NT2/D1 (cell line): ENCODE measurements at regions not wholly inside any gene's neighbourhood (a gene's known extent, or its start where the extent isn't known, plus 50 kb on each side); places are given as distances from the start of the nearest gene placed in this dataset.

Experiments
- DNase-seq: peaks from one replicate; pipeline ENCODE4 v3.0.0-alpha.2; 2011; ENCODE audit warnings: low read depth, low spot score
- H3K27me3 ChIP-seq: 2 replicates; pipeline ENCODE4 v1.6.0; 2011; ENCODE audit warnings: mild to moderate bottlenecking; ENCODE audit not compliant: insufficient read length, insufficient read depth
- H3K36me3 ChIP-seq: 2 replicates; pipeline ENCODE4 v1.6.1; 2011; ENCODE audit warnings: mild to moderate bottlenecking, low read length, mixed read lengths; ENCODE audit not compliant: insufficient read depth, insufficient read length
- H3K4me1 ChIP-seq: 2 replicates; pipeline ENCODE4 v1.5.1; 2011; ENCODE audit not compliant: insufficient read depth, insufficient read length
- H3K4me3 ChIP-seq: 2 replicates; pipeline ENCODE4 v1.5.1; 2011; ENCODE audit warnings: low read depth; ENCODE audit not compliant: insufficient read length
- H3K9ac ChIP-seq: 2 replicates; pipeline ENCODE4 v1.6.0; 2011; ENCODE audit warnings: low read depth; ENCODE audit not compliant: insufficient read length
- H3K9me3 ChIP-seq: 2 replicates; pipeline ENCODE4 v1.5.1; 2011; ENCODE audit warnings: mild to moderate bottlenecking, low read length; ENCODE audit not compliant: insufficient read depth
- SUZ12 ChIP-seq: IDR thresholded peaks from 2 replicates; pipeline ENCODE4 v1.6.1; 2011; ENCODE audit not compliant: insufficient read length, insufficient read depth; ENCODE audit errors: extremely low read depth
- YY1 ChIP-seq: IDR thresholded peaks from 2 replicates; pipeline ENCODE4 v1.6.1; 2011; ENCODE audit not compliant: insufficient read length, insufficient read depth
- ZNF274 ChIP-seq: IDR thresholded peaks from 2 replicates; pipeline ENCODE4 v1.6.1; 2011; ENCODE audit warnings: mild to moderate bottlenecking, low read depth, low read length

DNA sequence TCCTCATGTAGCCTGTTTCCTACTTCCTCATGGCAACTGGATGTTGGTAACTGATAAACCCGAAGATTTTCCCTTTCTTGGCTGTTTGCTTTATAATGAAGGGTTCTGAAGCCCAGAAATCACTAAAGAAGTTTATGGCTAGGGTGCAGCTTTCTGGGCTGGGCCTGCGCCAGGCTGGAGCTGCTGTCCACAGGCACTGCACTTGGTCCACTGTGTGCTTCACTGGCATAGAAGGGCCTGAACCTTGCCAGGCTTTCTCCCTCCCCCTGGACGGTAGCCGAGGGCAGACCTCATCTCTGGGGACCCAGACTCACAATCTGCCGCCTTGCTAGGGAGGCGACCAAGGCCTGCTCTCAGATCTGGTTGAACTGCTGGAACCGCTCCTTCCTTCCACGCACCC, 133.3 kb upstream of the SPRED2 start:
- DNase-seq, result no peak
- Histone ChIP-seq H3K9ac (no peak overlapping the region), H3K9me3 (no peaks in the 10 kb centered on the region), H3K4me1 (no peaks in the 10 kb centered on the region), H3K4me3 (no peak overlapping the region), H3K27me3 (peaks cover 40% of the 10 kb centered on the region), H3K36me3 (no peaks in the 10 kb centered on the region)
- TF ChIP-seq YY1 (no peak), SUZ12 (no peak), ZNF274 (no peak)

DNA sequence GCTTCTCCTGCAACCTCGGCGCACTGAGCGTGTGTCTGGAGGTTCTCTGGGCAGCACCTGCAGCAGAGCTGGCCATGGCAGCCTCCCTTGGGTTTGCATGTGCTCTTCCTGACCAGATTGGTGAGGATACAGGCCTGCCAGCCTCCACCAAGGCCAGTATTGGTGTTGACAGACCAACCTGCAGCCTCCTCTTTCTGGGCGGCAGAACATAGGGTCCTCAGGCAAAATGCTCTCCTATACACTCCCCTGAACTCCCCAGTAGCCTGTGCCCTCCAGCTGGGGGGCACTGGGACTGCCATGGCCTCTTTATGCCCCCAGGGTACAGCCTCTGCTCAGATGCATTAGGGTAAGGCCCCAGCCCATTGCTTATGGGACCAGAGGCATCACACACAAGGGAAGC, 131.9 kb upstream of the SPRED2 start:
- no peaks in the 10 kb centered on the region for H3K9me3 ChIP-seq
- no peak overlapping the region for H3K9ac ChIP-seq
- peaks cover under 1% of the 10 kb centered on the region for H3K4me1 ChIP-seq
- H3K36me3 ChIP-seq, result no peaks in the 10 kb centered on the region
- no peak overlapping the region for H3K4me3 ChIP-seq
- no peak for DNase-seq
- TF ChIP-seq SUZ12 (no peak), YY1 (no peak), ZNF274 (no peak)
- H3K27me3 ChIP-seq, result peaks cover 40% of the 10 kb centered on the region

GRCh38 chr2:65562890-65563289, 130.5 kb upstream of the SPRED2 start:
- TF ChIP-seq SUZ12 (no peak), YY1 (no peak), ZNF274 (no peak)
- peaks cover 43% of the 10 kb centered on the region for H3K27me3 ChIP-seq
- no peak overlapping the region for H3K9ac ChIP-seq
- H3K9me3 ChIP-seq, result no peaks in the 10 kb centered on the region
- H3K4me1 ChIP-seq, result peaks cover 2% of the 10 kb centered on the region
- no peak for DNase-seq
- H3K36me3 ChIP-seq, result no peaks in the 10 kb centered on the region
- no peak overlapping the region for H3K4me3 ChIP-seq

DNA sequence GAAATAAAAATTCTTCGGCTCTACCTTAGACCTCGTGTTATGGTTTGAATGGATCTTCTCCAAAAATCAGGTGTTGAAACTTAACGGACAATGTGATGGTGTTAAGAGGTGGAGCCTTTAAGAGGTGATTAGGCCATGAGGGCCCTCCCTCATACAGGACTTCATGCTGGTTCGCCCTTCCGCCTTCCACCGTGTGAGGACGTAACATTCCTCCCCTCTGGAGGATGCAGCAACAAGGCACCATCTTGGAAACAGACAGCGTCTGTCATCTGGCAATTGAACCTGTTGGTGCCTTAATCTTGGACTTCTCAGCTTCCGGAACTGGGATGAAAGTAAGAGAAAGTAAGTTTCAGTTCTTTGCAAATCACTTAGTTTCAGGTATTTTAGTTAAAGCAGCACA, 126.3 kb upstream of the SPRED2 start:
- H3K9ac ChIP-seq, result no peak overlapping the region
- H3K4me1 ChIP-seq, result peaks cover 2% of the 10 kb centered on the region
- no peaks in the 10 kb centered on the region for H3K9me3 ChIP-seq
- no peak for DNase-seq
- no peak overlapping the region for H3K4me3 ChIP-seq
- H3K36me3 ChIP-seq, result no peaks in the 10 kb centered on the region
- peaks cover 61% of the 10 kb centered on the region for H3K27me3 ChIP-seq
- TF ChIP-seq YY1, result no peak
- no peak for TF ChIP-seq SUZ12
- TF ChIP-seq ZNF274, result no peak

- peaks cover 60% of the 10 kb centered on the region for H3K27me3 ChIP-seq
- TF ChIP-seq ZNF274 (no peak), YY1 (no peak), SUZ12 (no peak)
- DNase-seq, result peak; percentile 56
- H3K9me3 ChIP-seq, result no peaks in the 10 kb centered on the region
- H3K36me3 ChIP-seq, result no peaks in the 10 kb centered on the region
- H3K9ac ChIP-seq, result no peak overlapping the region
- H3K4me3 ChIP-seq, result no peak overlapping the region
- H3K4me1 ChIP-seq, result peaks cover 2% of the 10 kb centered on the region
Measured at GRCh38 chr2:65557616-65558573, 125.5 kb upstream of the SPRED2 start.

DNA sequence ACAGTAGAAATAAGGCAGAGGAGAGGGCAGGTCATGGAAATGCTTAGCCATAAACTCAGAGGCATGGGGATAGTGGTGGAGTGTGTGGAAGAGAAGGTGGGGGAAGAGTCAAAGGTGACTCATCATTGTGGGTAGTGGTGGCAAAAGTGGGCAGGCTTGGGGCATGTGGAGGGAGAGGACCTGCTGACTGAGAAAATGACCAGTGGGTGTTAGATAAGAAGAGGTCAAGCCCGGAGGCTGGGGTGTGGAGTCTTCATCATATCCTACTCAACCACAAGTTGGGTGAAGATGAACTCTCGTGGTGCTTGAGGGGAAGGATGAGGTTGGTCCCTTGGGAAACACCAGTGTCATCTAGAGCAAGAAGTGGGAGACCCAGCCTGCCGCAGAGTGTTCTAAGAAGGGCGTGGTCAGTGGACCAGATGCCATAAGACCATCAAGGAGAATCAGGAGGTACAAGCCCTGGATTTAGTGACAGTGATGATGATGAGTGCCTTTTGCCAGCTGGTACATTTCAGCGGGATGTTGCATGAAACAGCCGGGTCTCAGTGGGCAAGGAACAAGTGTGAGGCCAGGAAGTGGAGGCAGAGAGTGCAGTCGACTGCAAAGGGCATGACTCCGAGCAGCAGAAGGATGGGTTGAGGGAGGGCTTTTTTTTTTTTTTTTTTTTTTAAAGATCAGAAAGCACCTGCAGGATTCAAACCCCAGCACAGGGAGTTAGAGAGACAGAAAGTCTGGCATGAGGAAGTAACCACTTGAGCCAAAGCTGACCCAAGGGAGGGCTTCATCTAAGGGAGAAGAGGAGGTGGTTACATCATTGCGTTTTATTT, 122.6 kb upstream of the SPRED2 start:
- H3K9me3 ChIP-seq, result no peaks in the 10 kb centered on the region
- TF ChIP-seq ZNF274 (no peak), SUZ12 (no peak), YY1 (no peak)
- H3K4me1 ChIP-seq, result peaks cover 2% of the 10 kb centered on the region
- H3K36me3 ChIP-seq, result no peaks in the 10 kb centered on the region
- no peak overlapping the region for H3K4me3 ChIP-seq
- H3K27me3 ChIP-seq, result peaks cover 52% of the 10 kb centered on the region
- DNase-seq, result no peak
- H3K9ac ChIP-seq, result no peak overlapping the region
